Brain microvascular endothelial cell (primary cell): ENCODE measurements at regions not wholly inside any gene's neighbourhood (a gene's known extent, or its start where the extent isn't known, plus 50 kb on each side); places are given as distances from the start of the nearest gene placed in this dataset.

ENCODE experiments used
- DNase-seq: peaks from one replicate; pipeline ENCODE4 v3.0.0-alpha.2; 2020
- H3K27ac ChIP-seq: fragments of 250-450 bp; sonication (Bioruptor Pico); 2 replicates; pipeline ENCODE4 v1.5.1; 2020; ENCODE audit warnings: mild to moderate bottlenecking, moderate library complexity
- H3K27me3 ChIP-seq: fragments of 250-450 bp; sonication (Bioruptor Pico); replicated peaks from 2 replicates; pipeline ENCODE4 v1.5.1; 2020; ENCODE audit warnings: mild to moderate bottlenecking
- H3K36me3 ChIP-seq: fragments of 250-450 bp; sonication (Bioruptor Pico); replicated peaks from 2 replicates; pipeline ENCODE4 v1.5.1; 2020; ENCODE audit warnings: mild to moderate bottlenecking
- H3K4me3 ChIP-seq: 2 replicates; pipeline ENCODE4 v1.5.1; 2011; ENCODE audit warnings: low read depth, mild to moderate bottlenecking, control low read depth, low read length, moderate library complexity
- CTCF ChIP-seq: IDR thresholded peaks from 2 replicates; pipeline ENCODE4 v1.5.1; 2011; ENCODE audit warnings: low read depth, mild to moderate bottlenecking, moderate library complexity, low read length, control low read depth, inconsistent platforms; ENCODE audit errors: missing control alignments
- in situ Hi-C: cut with HindIII; loops from 2 replicates; pipeline ENCODE4 v1.10.0; 2017; ENCODE audit warnings: low sequenced_read_pairs, low pct_ligation_motif_present

- in situ Hi-C loops, result no loop called here
- H3K36me3 ChIP-seq, result no peaks in the 10 kb centered on the region
- H3K27ac ChIP-seq, result no peak overlapping the region
- peak; percentile 72 for DNase-seq
- TF ChIP-seq CTCF, result no peak
- no peak overlapping the region for H3K4me3 ChIP-seq
- no peaks in the 10 kb centered on the region for H3K27me3 ChIP-seq
Measured at GRCh38 chr2:226378753-226379705, 420.6 kb downstream of the IRS1 start.

GRCh38 chr2:226376516-226377180, 423.0 kb downstream of the IRS1 start:
- in situ Hi-C loops, result no loop called here
- no peaks in the 10 kb centered on the region for H3K36me3 ChIP-seq
- peak overlapping the region; percentile 66 for H3K27ac ChIP-seq
- DNase-seq, result peak; percentile 49
- no peak overlapping the region for H3K4me3 ChIP-seq
- H3K27me3 ChIP-seq, result no peaks in the 10 kb centered on the region
- TF ChIP-seq CTCF, result no peak

GRCh38 chr2:226366920-226367319, 432.7 kb downstream of the IRS1 start:
- no peaks in the 10 kb centered on the region for H3K36me3 ChIP-seq
- H3K27ac ChIP-seq, result no peak overlapping the region
- no peak for TF ChIP-seq CTCF
- in situ Hi-C loops, result no loop called here
- DNase-seq, result no peak
- H3K27me3 ChIP-seq, result no peaks in the 10 kb centered on the region
- H3K4me3 ChIP-seq, result no peak overlapping the region

- DNase-seq, result no peak
- no peaks in the 10 kb centered on the region for H3K36me3 ChIP-seq
- no peaks in the 10 kb centered on the region for H3K27me3 ChIP-seq
- H3K4me3 ChIP-seq, result no peak overlapping the region
- no peak overlapping the region for H3K27ac ChIP-seq
- TF ChIP-seq CTCF, result no peak
- in situ Hi-C loops, result no loop called here
Measured at GRCh38 chr2:226364217-226364616, 435.4 kb downstream of the IRS1 start.

- DNase-seq, result peak; percentile 12
- in situ Hi-C loops, result no loop called here
Measured at GRCh38 chr2:226362980-226363379, 436.6 kb downstream of the IRS1 start.

More at GRCh38 chr2:226362980-226363379, 436.6 kb downstream of the IRS1 start:
- H3K4me3 ChIP-seq, result no peak overlapping the region
- no peaks in the 10 kb centered on the region for H3K36me3 ChIP-seq
- no peaks in the 10 kb centered on the region for H3K27me3 ChIP-seq
- TF ChIP-seq CTCF, result no peak
- H3K27ac ChIP-seq, result no peak overlapping the region
